ENCODE measurements at regions not wholly inside any gene's neighbourhood (a gene's known extent, or its start where the extent isn't known, plus 50 kb on each side); places are given as distances from the start of the nearest gene placed in this dataset.

DNA sequence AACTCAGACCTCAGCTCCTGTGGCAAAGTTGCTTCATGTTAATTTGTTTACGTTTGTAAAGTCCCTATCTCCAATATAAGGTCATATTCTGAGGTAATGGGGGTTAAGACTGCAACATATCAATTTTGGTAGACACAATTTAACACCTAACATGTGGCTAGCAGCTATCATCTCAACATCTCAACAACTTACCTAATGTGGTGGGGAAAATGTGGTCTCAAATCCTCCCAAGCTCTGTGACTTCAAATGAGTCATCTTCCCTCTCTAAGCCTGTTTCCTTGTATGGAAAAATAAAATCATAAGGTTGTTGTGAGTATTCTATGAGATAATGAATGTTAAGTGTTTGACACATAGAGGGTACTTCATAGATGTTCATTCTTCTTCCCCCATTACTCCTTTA, 443.3 kb downstream of the CDK5RAP2 start:
- no peak for DNase-seq
- Histone ChIP-seq H3K4me3 (ENCODE audit: low read depth, low read length) (no peak overlapping the region), H3K9me3 (ENCODE audit: severe bottlenecking) (peaks cover 13% of the 10 kb centered on the region), H3K27me3 (ENCODE audit: insufficient read depth, low read depth, severe bottlenecking) (no peaks in the 10 kb centered on the region), H3K27ac (no peak overlapping the region), H3K36me3 (no peaks in the 10 kb centered on the region)
- TF ChIP-seq, protein P1, sequence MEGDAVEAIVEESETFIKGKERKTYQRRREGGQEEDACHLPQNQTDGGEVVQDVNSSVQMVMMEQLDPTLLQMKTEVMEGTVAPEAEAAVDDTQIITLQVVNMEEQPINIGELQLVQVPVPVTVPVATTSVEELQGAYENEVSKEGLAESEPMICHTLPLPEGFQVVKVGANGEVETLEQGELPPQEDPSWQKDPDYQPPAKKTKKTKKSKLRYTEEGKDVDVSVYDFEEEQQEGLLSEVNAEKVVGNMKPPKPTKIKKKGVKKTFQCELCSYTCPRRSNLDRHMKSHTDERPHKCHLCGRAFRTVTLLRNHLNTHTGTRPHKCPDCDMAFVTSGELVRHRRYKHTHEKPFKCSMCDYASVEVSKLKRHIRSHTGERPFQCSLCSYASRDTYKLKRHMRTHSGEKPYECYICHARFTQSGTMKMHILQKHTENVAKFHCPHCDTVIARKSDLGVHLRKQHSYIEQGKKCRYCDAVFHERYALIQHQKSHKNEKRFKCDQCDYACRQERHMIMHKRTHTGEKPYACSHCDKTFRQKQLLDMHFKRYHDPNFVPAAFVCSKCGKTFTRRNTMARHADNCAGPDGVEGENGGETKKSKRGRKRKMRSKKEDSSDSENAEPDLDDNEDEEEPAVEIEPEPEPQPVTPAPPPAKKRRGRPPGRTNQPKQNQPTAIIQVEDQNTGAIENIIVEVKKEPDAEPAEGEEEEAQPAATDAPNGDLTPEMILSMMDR (IDR thresholded peaks at IDR 0.05; ENCODE audit: low read depth, low read length) = no peak

DNA sequence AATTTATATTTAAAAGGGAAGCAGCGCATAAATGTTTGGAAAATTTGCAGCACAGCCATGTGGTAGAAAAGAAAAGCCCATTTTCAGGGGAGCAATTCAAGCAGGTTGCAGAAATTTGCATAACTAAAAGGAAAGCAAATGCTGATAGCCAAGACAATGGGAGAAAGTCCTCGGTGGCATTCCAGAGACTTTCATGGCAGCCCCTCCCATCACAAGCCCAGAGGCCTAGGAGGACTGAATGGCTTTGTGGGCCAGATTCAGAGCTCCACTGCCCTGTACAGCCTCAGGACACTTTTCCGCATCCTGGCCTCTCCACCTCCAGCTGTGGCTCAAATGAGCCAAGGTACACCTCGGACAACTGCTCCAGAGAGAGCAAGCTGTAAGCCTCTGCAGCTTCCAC, 462.9 kb downstream of the CDK5RAP2 start:
- Histone ChIP-seq H3K27me3 (ENCODE audit: insufficient read depth, low read depth, severe bottlenecking) (no peaks in the 10 kb centered on the region), H3K9me3 (ENCODE audit: severe bottlenecking) (no peaks in the 10 kb centered on the region), H3K4me3 (ENCODE audit: low read depth, low read length) (no peak overlapping the region), H3K27ac (no peak overlapping the region), H3K36me3 (no peaks in the 10 kb centered on the region)
- TF ChIP-seq, protein P1 (IDR thresholded peaks at IDR 0.05; ENCODE audit: low read depth, low read length) = no peak
- DNase-seq = no peak

DNA sequence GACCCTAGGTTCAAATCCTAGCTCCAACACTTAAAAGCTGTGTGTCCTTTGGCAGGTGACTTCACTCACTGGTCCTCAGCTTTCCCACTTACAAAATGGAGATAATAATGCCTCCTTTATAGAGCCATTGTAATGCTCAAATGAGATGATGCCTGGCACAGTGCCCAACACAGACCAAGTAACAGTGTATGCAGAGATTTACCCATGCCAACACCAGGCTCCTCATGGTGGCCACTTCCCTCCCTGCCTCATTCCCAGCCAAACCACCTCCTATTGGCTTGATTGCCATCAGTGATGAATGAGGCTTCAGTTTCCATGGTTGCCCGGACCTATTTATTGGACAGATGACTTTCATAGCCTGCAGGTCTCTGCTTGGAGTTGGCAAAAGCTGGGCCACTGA, 469.4 kb downstream of the CDK5RAP2 start:
- Histone ChIP-seq H3K36me3 (no peaks in the 10 kb centered on the region), H3K9me3 (ENCODE audit: severe bottlenecking) (no peaks in the 10 kb centered on the region), H3K27ac (no peak overlapping the region), H3K27me3 (ENCODE audit: insufficient read depth, low read depth, severe bottlenecking) (no peaks in the 10 kb centered on the region), H3K4me3 (ENCODE audit: low read depth, low read length) (no peak overlapping the region)
- no peak for DNase-seq
- TF ChIP-seq, protein P1 (IDR thresholded peaks at IDR 0.05; ENCODE audit: low read depth, low read length) = no peak

DNA sequence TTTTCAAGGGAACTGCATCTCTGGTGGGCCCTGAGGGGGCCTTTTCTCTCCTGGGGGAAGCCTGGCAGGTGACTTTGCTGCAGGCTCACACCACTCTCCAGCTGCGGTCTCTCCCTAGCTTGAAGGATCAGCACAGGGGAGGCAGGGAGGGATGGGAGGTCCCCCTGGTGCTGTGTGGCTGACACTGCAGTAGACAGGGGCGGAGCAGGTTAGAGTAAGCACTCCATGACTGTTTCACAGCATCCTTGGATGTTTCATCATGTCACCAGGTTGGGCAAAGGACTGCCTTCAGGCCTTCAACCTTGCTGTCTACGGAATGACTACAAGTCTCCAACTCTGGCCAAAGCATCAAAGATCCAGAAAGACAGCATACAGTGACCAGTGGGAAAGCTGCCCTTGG, 470.7 kb downstream of the CDK5RAP2 start:
- H3K27me3 ChIP-seq (ENCODE audit: insufficient read depth, low read depth, severe bottlenecking) = no peaks in the 10 kb centered on the region
- TF ChIP-seq, protein P1 (IDR thresholded peaks at IDR 0.05; ENCODE audit: low read depth, low read length) = peak; percentile 98
- H3K36me3 ChIP-seq = no peaks in the 10 kb centered on the region
- no peak overlapping the region for H3K4me3 ChIP-seq (ENCODE audit: low read depth, low read length)
- no peak overlapping the region for H3K27ac ChIP-seq
- peak; percentile 85 for DNase-seq
- H3K9me3 ChIP-seq (ENCODE audit: severe bottlenecking) = no peaks in the 10 kb centered on the region

DNA sequence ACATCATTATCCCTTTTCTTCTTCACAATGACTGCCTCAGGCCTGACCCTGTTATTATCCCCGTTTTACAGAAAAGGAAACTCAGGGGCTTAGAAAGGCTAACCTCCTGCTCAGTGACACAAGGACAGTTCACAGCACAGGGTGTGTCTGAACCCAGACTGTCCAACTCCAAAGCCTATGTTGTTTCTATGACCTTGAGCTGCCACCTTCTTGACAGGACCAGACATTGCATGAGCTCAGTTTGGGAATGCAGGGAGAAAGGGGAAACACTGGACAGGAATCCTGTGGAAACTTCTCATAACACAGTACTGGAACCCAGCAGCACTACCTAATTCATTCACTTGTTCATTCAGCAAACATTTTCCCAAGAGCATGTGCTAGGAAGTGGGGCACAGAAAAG, 472.8 kb downstream of the CDK5RAP2 start:
- Histone ChIP-seq H3K27ac (no peak overlapping the region), H3K4me3 (ENCODE audit: low read depth, low read length) (no peak overlapping the region), H3K9me3 (ENCODE audit: severe bottlenecking) (no peaks in the 10 kb centered on the region), H3K36me3 (no peaks in the 10 kb centered on the region), H3K27me3 (ENCODE audit: insufficient read depth, low read depth, severe bottlenecking) (no peaks in the 10 kb centered on the region)
- peak; percentile 43 for DNase-seq
- TF ChIP-seq, protein P1 (IDR thresholded peaks at IDR 0.05; ENCODE audit: low read depth, low read length) = peak; percentile 52

DNA sequence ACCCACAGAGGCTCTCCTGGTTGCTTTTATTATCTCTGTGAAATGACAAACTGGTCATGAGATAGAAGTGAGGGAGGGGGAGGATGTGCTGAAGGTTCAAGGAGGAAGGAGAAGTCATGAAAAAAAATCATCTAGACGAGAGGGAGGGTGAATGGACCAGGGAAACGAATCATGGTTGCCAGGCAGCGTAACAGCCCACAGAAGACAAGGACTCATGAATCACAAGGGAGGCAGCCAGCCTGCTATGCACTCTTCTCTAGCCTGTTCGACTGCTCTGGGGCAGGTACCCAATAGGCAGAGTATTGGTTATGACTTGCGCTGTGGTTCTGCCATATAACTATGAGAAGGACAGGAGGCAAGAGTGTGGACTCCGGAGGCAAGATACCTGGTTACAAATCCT, 475.2 kb downstream of the CDK5RAP2 start:
- Histone ChIP-seq H3K36me3 (no peaks in the 10 kb centered on the region), H3K9me3 (ENCODE audit: severe bottlenecking) (no peaks in the 10 kb centered on the region), H3K27me3 (ENCODE audit: insufficient read depth, low read depth, severe bottlenecking) (no peaks in the 10 kb centered on the region), H3K27ac (no peak overlapping the region), H3K4me3 (ENCODE audit: low read depth, low read length) (no peak overlapping the region)
- TF ChIP-seq, protein P1 (IDR thresholded peaks at IDR 0.05; ENCODE audit: low read depth, low read length) = no peak
- DNase-seq = no peak
